Breast epithelium (tissue), 3 donors: ENCODE measurements at regions not wholly inside any gene's neighbourhood (a gene's known extent, or its start where the extent isn't known, plus 50 kb on each side); places are given as distances from the start of the nearest gene placed in this dataset.

ENCODE experiments used
- CTCF ChIP-seq, 3 donors: fragments of 450-650 bp; IDR thresholded peaks; one replicate each; pipeline ENCODE4 v1.5.1; 2016 to 2017; ENCODE audit warnings: antibody characterized with exemption in 3 of 3, mild to moderate bottlenecking in 3 of 3, moderate library complexity in 3 of 3
- POLR2A ChIP-seq: fragments of 450-650 bp; IDR thresholded peaks from one replicate; pipeline ENCODE4 v1.6.1; 2016; ENCODE audit warnings: antibody characterized with exemption, mild to moderate bottlenecking, moderate library complexity
- POLR2AphosphoS5 ChIP-seq, 3 donors: sonication (generic); formaldehyde crosslinking; IDR thresholded peaks; one replicate each; pipeline ENCODE4 v1.6.1; 2017; ENCODE audit warnings: antibody characterized with exemption in 3 of 3

- no peak for TF ChIP-seq CTCF (IDR thresholded peaks at IDR 0.05)
- no peak for TF ChIP-seq POLR2AphosphoS5 (IDR thresholded peaks at IDR 0.05)
- TF ChIP-seq POLR2A = no peak
These were observed 1535.9 kb upstream of the FLRT2 start for GRCh38 chr14:83994020-83994419.
